Lower lobe of right lung (tissue), 2 donors: ENCODE measurements at regions not wholly inside any gene's neighbourhood (a gene's known extent, or its start where the extent isn't known, plus 50 kb on each side); places are given as distances from the start of the nearest gene placed in this dataset.

Experiments
- ATAC-seq, 2 donors: fragments of 200-7000 bp; cut with Tn5 transposase; one replicate each; pipeline ENCODE4 v1.9.1; 2020 to 2022; ENCODE audit warnings: mild to moderate bottlenecking in 2 of 2, moderate library complexity in 2 of 2
- DNase-seq: peaks from one replicate; pipeline ENCODE4 v3.0.0-alpha.2; 2020
- H3K27ac ChIP-seq: fragments of 200-600 bp; one replicate; pipeline ENCODE4 v1.8.0; 2022
- H3K27me3 ChIP-seq: fragments of 200-600 bp; one replicate; pipeline ENCODE4 v1.8.0; 2022; ENCODE audit warnings: low read depth
- H3K36me3 ChIP-seq: fragments of 200-600 bp; one replicate; pipeline ENCODE4 v1.8.0; 2022; ENCODE audit warnings: mild to moderate bottlenecking
- H3K4me1 ChIP-seq: fragments of 200-600 bp; one replicate; pipeline ENCODE4 v1.8.0; 2022
- H3K4me3 ChIP-seq: fragments of 200-600 bp; one replicate; pipeline ENCODE4 v1.8.0; 2022; ENCODE audit warnings: mild to moderate bottlenecking
- H3K9me3 ChIP-seq: fragments of 200-600 bp; one replicate; pipeline ENCODE4 v1.8.0; 2022
- intact Hi-C: fragments of 100-400 bp; cut with DNase I; formaldehyde crosslinking; loops from one replicate; pipeline ENCODE4 v1.11.0; 2022
- TF ChIP-seq, protein P1 (sequence below): fragments of 200-600 bp; IDR thresholded peaks from one replicate; pipeline ENCODE4 v1.8.0; 2022; ENCODE audit warnings: antibody characterized with exemption, mild to moderate bottlenecking
- donor health status: DM: no; HTN: yes; CAD: no; lungs with severe emphysema.

DNA sequence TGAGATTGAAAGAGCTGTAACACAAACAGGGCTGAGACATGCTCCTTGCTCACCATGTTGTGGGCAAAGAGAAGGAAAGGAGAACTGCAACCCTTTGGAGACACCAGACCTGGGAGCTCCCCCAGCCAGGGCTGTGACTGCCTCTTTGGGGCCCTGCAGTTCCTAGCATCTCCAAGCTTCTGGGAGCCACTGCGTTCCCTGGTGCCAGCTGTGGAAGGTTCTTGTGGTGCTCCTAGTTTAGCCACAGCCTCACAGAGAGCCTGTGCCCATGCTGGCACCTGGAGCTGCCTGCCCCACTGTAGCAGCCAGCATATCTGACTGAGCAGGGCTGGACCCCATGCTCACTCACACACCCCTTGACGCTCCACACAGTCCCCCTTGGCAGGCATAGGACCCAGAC, 141.7 kb downstream of the PDHA2 start:
- intact Hi-C loops, result no loop called here
- H3K36me3 ChIP-seq, result no peaks in the 10 kb centered on the region
- H3K4me3 ChIP-seq, result no peak overlapping the region
- H3K27me3 ChIP-seq, result no peaks in the 10 kb centered on the region
- TF ChIP-seq, protein P1, sequence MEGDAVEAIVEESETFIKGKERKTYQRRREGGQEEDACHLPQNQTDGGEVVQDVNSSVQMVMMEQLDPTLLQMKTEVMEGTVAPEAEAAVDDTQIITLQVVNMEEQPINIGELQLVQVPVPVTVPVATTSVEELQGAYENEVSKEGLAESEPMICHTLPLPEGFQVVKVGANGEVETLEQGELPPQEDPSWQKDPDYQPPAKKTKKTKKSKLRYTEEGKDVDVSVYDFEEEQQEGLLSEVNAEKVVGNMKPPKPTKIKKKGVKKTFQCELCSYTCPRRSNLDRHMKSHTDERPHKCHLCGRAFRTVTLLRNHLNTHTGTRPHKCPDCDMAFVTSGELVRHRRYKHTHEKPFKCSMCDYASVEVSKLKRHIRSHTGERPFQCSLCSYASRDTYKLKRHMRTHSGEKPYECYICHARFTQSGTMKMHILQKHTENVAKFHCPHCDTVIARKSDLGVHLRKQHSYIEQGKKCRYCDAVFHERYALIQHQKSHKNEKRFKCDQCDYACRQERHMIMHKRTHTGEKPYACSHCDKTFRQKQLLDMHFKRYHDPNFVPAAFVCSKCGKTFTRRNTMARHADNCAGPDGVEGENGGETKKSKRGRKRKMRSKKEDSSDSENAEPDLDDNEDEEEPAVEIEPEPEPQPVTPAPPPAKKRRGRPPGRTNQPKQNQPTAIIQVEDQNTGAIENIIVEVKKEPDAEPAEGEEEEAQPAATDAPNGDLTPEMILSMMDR, result no peak
- ATAC-seq (peak in 1 of 2 donors; percentile 15), DNase-seq (no peak)
- no peaks in the 10 kb centered on the region for H3K4me1 ChIP-seq
- no peaks in the 10 kb centered on the region for H3K9me3 ChIP-seq
- H3K27ac ChIP-seq, result no peak overlapping the region

DNA sequence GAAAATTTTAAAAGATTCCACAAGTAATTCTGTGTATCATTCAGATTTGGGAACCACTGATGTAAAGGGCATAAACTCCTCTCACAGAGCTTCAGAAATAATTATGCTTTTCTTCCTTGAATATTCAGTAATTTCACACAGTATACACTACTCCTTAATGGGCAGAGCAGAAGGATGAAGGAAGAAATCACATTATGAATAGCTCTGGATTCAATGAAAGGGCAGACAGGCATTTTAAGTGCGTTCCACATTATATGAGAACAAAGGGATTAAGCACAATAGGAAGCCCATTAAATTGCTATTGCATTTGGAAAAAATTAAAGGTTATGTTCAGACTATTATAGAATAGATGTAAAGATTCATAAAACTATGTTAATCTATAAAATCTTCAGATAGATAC, 142.6 kb downstream of the PDHA2 start:
- H3K4me1 ChIP-seq, result no peaks in the 10 kb centered on the region
- no peak overlapping the region for H3K4me3 ChIP-seq
- no peak for DNase-seq
- H3K36me3 ChIP-seq, result no peaks in the 10 kb centered on the region
- no peak overlapping the region for H3K27ac ChIP-seq
- H3K9me3 ChIP-seq, result no peaks in the 10 kb centered on the region
- intact Hi-C loops, result no loop called here
- no peaks in the 10 kb centered on the region for H3K27me3 ChIP-seq
- no peak for ATAC-seq
- TF ChIP-seq, protein P1, result no peak

DNA sequence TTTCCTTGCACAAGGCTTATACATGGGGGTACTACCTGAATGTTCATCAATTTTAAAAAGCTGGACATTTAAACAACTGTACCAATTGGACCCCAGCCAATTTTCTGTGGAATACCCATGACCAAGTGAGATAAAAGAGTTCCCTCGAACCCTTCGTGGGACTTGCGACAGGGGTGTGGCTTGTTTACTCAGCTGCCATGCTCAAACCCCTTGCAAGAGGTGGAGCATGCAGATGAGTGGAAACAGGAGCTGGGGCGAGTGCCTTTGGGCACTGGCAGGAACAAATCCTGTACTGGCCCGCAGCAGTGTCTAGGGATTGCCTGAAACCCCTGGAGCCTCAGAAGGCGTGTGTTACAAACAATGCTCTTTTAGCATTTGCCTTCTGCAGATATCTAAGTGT, 144.2 kb downstream of the PDHA2 start:
- ATAC-seq (no peak), DNase-seq (peak; percentile 25)
- H3K4me1 ChIP-seq, result no peaks in the 10 kb centered on the region
- TF ChIP-seq, protein P1, result no peak
- H3K27ac ChIP-seq, result no peak overlapping the region
- intact Hi-C loops, result no loop called here
- H3K9me3 ChIP-seq, result no peaks in the 10 kb centered on the region
- H3K36me3 ChIP-seq, result no peaks in the 10 kb centered on the region
- no peaks in the 10 kb centered on the region for H3K27me3 ChIP-seq
- no peak overlapping the region for H3K4me3 ChIP-seq

DNA sequence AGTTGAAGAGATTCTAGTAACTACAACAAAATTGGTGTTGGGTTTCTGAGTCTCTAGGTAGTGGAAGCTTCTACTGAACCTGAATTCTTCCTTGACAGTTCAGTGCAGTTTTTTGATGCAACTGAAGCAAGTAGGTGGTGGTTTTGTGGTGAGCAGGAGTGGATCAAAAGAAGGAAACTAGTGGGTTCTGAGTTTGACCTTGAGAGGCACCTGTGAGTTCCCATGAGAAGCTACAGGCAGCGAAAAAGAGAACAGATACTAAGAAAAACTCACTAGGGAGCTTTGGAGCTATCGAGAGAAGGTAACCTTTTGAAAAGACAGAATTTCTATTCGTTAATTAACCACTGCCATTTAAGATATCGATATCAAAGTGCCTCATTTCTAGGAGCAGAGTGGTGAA, 145.2 kb downstream of the PDHA2 start:
- no peak for ATAC-seq
- Histone ChIP-seq H3K4me1 (no peaks in the 10 kb centered on the region), H3K27ac (no peak overlapping the region), H3K9me3 (no peaks in the 10 kb centered on the region), H3K4me3 (no peak overlapping the region), H3K27me3 (no peaks in the 10 kb centered on the region), H3K36me3 (no peaks in the 10 kb centered on the region)
- TF ChIP-seq, protein P1, result no peak
- no peak for DNase-seq
- intact Hi-C loops, result no loop called here

DNA sequence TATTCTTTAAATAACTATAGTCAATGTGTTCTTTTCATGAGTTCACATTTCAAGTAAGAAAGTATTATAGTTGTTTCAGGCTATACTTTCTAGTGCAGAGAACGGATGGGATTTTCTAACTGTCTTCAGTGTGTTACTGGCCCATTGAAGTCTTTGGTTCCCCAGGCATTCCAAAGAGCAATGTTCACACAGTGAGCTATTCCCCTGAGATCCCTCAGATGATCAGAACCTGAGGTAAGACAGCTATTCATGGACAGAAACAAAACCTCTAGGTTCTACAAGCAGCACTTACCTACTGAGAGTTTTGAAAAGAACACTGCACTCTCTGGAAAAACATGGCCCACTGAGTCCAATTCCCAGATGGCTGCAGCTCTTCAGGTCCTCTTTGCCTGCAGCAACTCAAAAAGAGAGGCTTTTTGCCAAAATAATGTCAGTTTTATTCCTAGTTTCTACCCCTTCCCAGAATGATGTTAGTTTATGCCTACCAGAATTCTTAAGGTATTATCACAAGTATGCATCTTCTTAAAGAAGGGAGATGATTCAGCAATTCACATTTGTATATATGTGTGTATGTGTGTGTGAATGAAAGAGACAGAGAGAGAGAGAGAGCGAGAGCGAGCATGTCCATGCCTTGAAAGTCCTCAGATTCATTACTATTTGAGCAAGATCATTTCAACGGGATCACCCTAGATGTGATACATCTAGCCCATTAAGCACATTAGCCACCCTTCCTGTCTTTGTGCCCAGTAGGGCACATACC, 146.1 kb downstream of the PDHA2 start:
- ATAC-seq (no peak), DNase-seq (no peak)
- Histone ChIP-seq H3K27ac (no peak overlapping the region), H3K4me3 (no peak overlapping the region), H3K9me3 (no peaks in the 10 kb centered on the region), H3K36me3 (no peaks in the 10 kb centered on the region), H3K4me1 (no peaks in the 10 kb centered on the region), H3K27me3 (no peaks in the 10 kb centered on the region)
- TF ChIP-seq, protein P1, result no peak
- intact Hi-C loops, result no loop called here
